ENCODE measurements at regions not wholly inside any gene's neighbourhood (a gene's known extent, or its start where the extent isn't known, plus 50 kb on each side); places are given as distances from the start of the nearest gene placed in this dataset.
"Not testable (repeated sequence)": the region's sequence is repeated elsewhere in the genome, so short reads cannot be mapped to it uniquely, and the experiment has no call there.

- intact Hi-C loops (cut with DNase I; ENCODE audit: low total_unique reads): no loop called here
- Histone ChIP-seq H3K9me3 (no peaks in the 10 kb centered on the region), H3K27me3 (no peaks in the 10 kb centered on the region), H3K4me1 (no peaks in the 10 kb centered on the region), H3K27ac (no peak overlapping the region), H3K4me3 (no peak overlapping the region), H3K36me3 (no peaks in the 10 kb centered on the region)
- no peak for TF ChIP-seq CTCF (IDR thresholded peaks at IDR 0.05)
- no peak for TF ChIP-seq POLR2A (IDR thresholded peaks at IDR 0.05)
- no peak for DNase-seq
Observed at GRCh38 chr6:159633196-159633595, 59.8 kb downstream of the SOD2 start.

GRCh38 chr6:159631886-159632285, 61.2 kb downstream of the SOD2 start:
- H3K4me3 ChIP-seq: no peak overlapping the region
- H3K4me1 ChIP-seq: no peaks in the 10 kb centered on the region
- no peaks in the 10 kb centered on the region for H3K27me3 ChIP-seq
- no peak for DNase-seq
- H3K9me3 ChIP-seq: no peaks in the 10 kb centered on the region
- TF ChIP-seq POLR2A (IDR thresholded peaks at IDR 0.05) (no peak), CTCF (IDR thresholded peaks at IDR 0.05) (no peak)
- no peaks in the 10 kb centered on the region for H3K36me3 ChIP-seq
- H3K27ac ChIP-seq: no peak overlapping the region
- intact Hi-C loops (cut with DNase I; ENCODE audit: low total_unique reads): no loop called here

GRCh38 chr6:159627939-159628338, 65.1 kb downstream of the SOD2 start:
- no peaks in the 10 kb centered on the region for H3K9me3 ChIP-seq
- H3K36me3 ChIP-seq: no peaks in the 10 kb centered on the region
- intact Hi-C loops (cut with DNase I; ENCODE audit: low total_unique reads): no loop called here
- H3K4me1 ChIP-seq: no peaks in the 10 kb centered on the region
- no peak overlapping the region for H3K27ac ChIP-seq
- TF ChIP-seq CTCF (IDR thresholded peaks at IDR 0.05) (no peak), POLR2A (IDR thresholded peaks at IDR 0.05) (no peak)
- H3K4me3 ChIP-seq: no peak overlapping the region
- H3K27me3 ChIP-seq: no peaks in the 10 kb centered on the region
- DNase-seq: no peak

- intact Hi-C loops (cut with DNase I; ENCODE audit: low total_unique reads); DNase-seq; H3K4me1 ChIP-seq; H3K27me3 ChIP-seq; H3K36me3 ChIP-seq; H3K4me3 ChIP-seq; H3K27ac ChIP-seq; H3K9me3 ChIP-seq: not testable (repeated sequence)
Observed at GRCh38 chr6:159626506-159626905, 66.5 kb downstream of the SOD2 start.

- Histone ChIP-seq H3K27me3 (no peaks in the 10 kb centered on the region), H3K9me3 (no peaks in the 10 kb centered on the region), H3K27ac (no peak overlapping the region), H3K4me1 (no peaks in the 10 kb centered on the region), H3K36me3 (no peaks in the 10 kb centered on the region), H3K4me3 (no peak overlapping the region)
- DNase-seq: no peak
- intact Hi-C loops (cut with DNase I; ENCODE audit: low total_unique reads): no loop called here
- no peak for TF ChIP-seq CTCF (IDR thresholded peaks at IDR 0.05)
- TF ChIP-seq POLR2A (IDR thresholded peaks at IDR 0.05): no peak
Observed at GRCh38 chr6:159623156-159623555, 69.9 kb downstream of the SOD2 start.

- Histone ChIP-seq H3K27me3 (no peaks in the 10 kb centered on the region), H3K9me3 (peaks cover 0 to 13% of the 10 kb centered on the region in 2 donors), H3K27ac (no peak overlapping the region), H3K4me1 (no peaks in the 10 kb centered on the region), H3K36me3 (no peaks in the 10 kb centered on the region), H3K4me3 (no peak overlapping the region)
- TF ChIP-seq POLR2A (IDR thresholded peaks at IDR 0.05) (no peak), CTCF (IDR thresholded peaks at IDR 0.05) (no peak)
- intact Hi-C loops (cut with DNase I; ENCODE audit: low total_unique reads): no loop called here
- no peak for DNase-seq
Observed at GRCh38 chr6:159620947-159621346, 72.1 kb downstream of the SOD2 start.
